SU-DHL-6 (cell line): ENCODE measurements at regions not wholly inside any gene's neighbourhood (a gene's known extent, or its start where the extent isn't known, plus 50 kb on each side); places are given as distances from the start of the nearest gene placed in this dataset.

Experiments used
- H2AFZ ChIP-seq: fragments of 200-600 bp; sonication (generic); 2 replicates; pipeline ENCODE4 v1.6.1; 2014; ENCODE audit warnings: low read depth, mild to moderate bottlenecking, moderate library complexity, mixed read lengths, antibody characterized with exemption, low read length; ENCODE audit not compliant: severe bottlenecking
- H3F3A ChIP-seq: fragments of 200-600 bp; shearing (Covaris generic); 2 replicates; pipeline ENCODE4 v1.6.0; 2016; ENCODE audit warnings: antibody characterized with exemption, mild to moderate bottlenecking; ENCODE audit not compliant: insufficient read depth
- H3K27ac ChIP-seq: fragments of 200-600 bp; sonication (generic); 2 replicates; pipeline ENCODE4 v1.5.1; 2016; ENCODE audit warnings: low read depth, mild to moderate bottlenecking, low read length, moderate library complexity, mixed read lengths
- H3K27me3 ChIP-seq: fragments of 200-600 bp; sonication (generic), shearing (Covaris generic); 2 replicates; pipeline ENCODE4 v1.6.0; 2014; ENCODE audit warnings: mild to moderate bottlenecking, low read length
- H3K36me3 ChIP-seq: fragments of 200-600 bp; sonication (generic); 2 replicates; pipeline ENCODE4 v1.6.1; 2014; ENCODE audit warnings: mild to moderate bottlenecking, low read length, mixed read lengths
- H3K4me2 ChIP-seq: fragments of 300-600, 200-600 bp; shearing (Covaris generic), sonication (generic); 2 replicates; pipeline ENCODE4 v1.6.0; 2014; ENCODE audit warnings: low read length, low read depth, mild to moderate bottlenecking; ENCODE audit not compliant: poor library complexity, severe bottlenecking
- H3K4me3 ChIP-seq: fragments of 200-600 bp; sonication (generic); 2 replicates; pipeline ENCODE4 v1.5.1; 2014; ENCODE audit warnings: antibody characterized with exemption, low read length, mild to moderate bottlenecking, mixed read lengths; ENCODE audit not compliant: insufficient read depth, poor library complexity, severe bottlenecking
- H3K79me2 ChIP-seq: fragments of 200-600 bp; sonication (generic); 2 replicates; pipeline ENCODE4 v1.6.1; 2014; ENCODE audit warnings: mild to moderate bottlenecking, low read length, moderate library complexity; ENCODE audit not compliant: insufficient read depth
- H3K9ac ChIP-seq: fragments of 200-600 bp; sonication (generic); 2 replicates; pipeline ENCODE4 v1.7.0; 2014; ENCODE audit warnings: mild to moderate bottlenecking, low read length
- H3K9me2 ChIP-seq: fragments of 200-600 bp; sonication (generic); replicated peaks from 2 replicates; pipeline ENCODE4 v1.6.1; 2014; ENCODE audit warnings: low read length; ENCODE audit not compliant: insufficient read depth
- H3K9me3 ChIP-seq: fragments of 200-600 bp; sonication (generic); 2 replicates; pipeline ENCODE4 v1.6.1; 2014; ENCODE audit warnings: low read length, mixed read lengths; ENCODE audit not compliant: insufficient read depth
- H4K20me1 ChIP-seq: fragments of 200-600 bp; sonication (generic); 2 replicates; pipeline ENCODE4 v1.6.1; 2014; ENCODE audit warnings: low read depth, mild to moderate bottlenecking, antibody characterized with exemption, low read length, moderate library complexity, mixed read lengths
- EZH2phosphoT487 ChIP-seq: fragments of 200-600 bp; sonication (generic), shearing (Covaris generic); conservative IDR thresholded peaks from 2 replicates; pipeline ENCODE4 v1.6.1; 2018; ENCODE audit warnings: mild to moderate bottlenecking, antibody characterized with exemption, low read length, moderate library complexity, mixed read lengths
- TF ChIP-seq, protein P1 (sequence below): fragments of 200-600 bp; sonication (generic); IDR thresholded peaks from one replicate; pipeline ENCODE4 v1.5.1; 2017; ENCODE audit warnings: antibody characterized with exemption, mild to moderate bottlenecking, low read length, moderate library complexity; ENCODE audit not compliant: insufficient read depth, poor library complexity, severe bottlenecking

DNA sequence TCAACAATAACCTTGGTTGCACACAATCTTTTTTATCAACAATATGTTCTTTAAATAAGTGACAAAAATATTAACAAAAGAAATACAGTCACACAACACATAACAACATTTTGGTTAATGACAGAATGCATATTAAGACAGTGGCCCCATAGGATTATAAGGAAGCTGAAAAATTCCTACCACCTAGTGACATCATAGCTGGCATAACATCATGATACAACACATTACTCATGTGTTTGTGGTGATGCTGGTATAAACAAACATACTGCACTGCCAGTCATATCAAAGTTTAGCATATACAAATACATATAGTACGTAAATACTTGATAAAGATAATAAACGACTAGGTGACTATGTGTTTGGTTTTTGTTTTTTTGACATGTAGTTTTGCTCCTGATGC, 344.8 kb upstream of the POU5F2 start:
- H3K9ac ChIP-seq, result no peak overlapping the region
- no peak overlapping the region for H2AFZ ChIP-seq
- no peaks in the 10 kb centered on the region for H3F3A ChIP-seq
- H3K4me3 ChIP-seq, result no peak overlapping the region
- no peak overlapping the region for H3K4me2 ChIP-seq
- H3K36me3 ChIP-seq, result no peaks in the 10 kb centered on the region
- no peaks in the 10 kb centered on the region for H3K27me3 ChIP-seq
- H3K9me2 ChIP-seq, result no peaks in the 10 kb centered on the region
- H3K27ac ChIP-seq, result no peak overlapping the region
- peaks cover 41% of the 10 kb centered on the region for H3K79me2 ChIP-seq
- no peaks in the 10 kb centered on the region for H4K20me1 ChIP-seq
- no peak for TF ChIP-seq EZH2phosphoT487
- TF ChIP-seq, protein P1, sequence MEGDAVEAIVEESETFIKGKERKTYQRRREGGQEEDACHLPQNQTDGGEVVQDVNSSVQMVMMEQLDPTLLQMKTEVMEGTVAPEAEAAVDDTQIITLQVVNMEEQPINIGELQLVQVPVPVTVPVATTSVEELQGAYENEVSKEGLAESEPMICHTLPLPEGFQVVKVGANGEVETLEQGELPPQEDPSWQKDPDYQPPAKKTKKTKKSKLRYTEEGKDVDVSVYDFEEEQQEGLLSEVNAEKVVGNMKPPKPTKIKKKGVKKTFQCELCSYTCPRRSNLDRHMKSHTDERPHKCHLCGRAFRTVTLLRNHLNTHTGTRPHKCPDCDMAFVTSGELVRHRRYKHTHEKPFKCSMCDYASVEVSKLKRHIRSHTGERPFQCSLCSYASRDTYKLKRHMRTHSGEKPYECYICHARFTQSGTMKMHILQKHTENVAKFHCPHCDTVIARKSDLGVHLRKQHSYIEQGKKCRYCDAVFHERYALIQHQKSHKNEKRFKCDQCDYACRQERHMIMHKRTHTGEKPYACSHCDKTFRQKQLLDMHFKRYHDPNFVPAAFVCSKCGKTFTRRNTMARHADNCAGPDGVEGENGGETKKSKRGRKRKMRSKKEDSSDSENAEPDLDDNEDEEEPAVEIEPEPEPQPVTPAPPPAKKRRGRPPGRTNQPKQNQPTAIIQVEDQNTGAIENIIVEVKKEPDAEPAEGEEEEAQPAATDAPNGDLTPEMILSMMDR, result no peak
- H3K9me3 ChIP-seq, result no peaks in the 10 kb centered on the region

DNA sequence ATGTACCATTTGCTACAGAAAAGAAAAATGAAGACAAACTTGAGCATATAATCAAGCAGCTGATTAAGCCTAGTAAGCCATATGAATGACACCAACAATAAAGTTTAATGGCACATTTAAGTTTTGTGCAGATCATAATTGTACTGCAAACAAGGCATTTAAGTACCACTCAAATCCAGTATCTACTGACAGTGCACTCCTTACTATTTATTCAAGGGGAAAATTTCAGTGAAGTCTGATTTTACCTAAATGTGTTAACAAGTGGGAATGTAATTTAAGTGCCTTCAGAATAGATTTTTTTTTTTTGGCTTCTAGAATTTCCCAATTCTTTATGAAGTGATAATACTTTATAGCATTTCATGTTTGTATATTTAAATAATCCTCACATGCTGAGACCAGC, 341.0 kb upstream of the POU5F2 start:
- Histone ChIP-seq H3K4me2 (no peak overlapping the region), H2AFZ (no peak overlapping the region), H3K27me3 (no peaks in the 10 kb centered on the region), H3F3A (no peaks in the 10 kb centered on the region), H3K9me2 (no peaks in the 10 kb centered on the region), H3K9me3 (no peaks in the 10 kb centered on the region), H3K27ac (no peak overlapping the region), H3K4me3 (no peak overlapping the region), H3K9ac (no peak overlapping the region), H3K36me3 (no peaks in the 10 kb centered on the region), H4K20me1 (no peaks in the 10 kb centered on the region), H3K79me2 (peaks cover 51% of the 10 kb centered on the region)
- TF ChIP-seq EZH2phosphoT487, result no peak
- TF ChIP-seq, protein P1, result no peak

DNA sequence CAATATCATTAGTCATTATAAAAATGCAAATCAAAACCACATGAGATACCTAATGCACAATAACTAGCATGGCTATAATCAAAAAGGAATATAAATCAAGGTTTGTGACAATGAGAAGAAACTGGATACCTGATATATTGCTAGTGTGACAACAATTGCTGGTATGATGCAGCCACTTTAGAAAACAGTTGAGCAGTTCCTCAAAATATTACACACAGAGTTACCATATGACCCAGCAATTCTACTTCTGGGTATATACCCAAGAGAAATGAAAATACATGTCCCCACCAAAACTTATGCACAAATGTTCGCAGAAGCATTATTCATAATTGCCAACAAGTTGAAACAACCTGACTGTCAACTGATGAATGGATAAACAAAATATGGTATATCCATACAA, 339.7 kb upstream of the POU5F2 start:
- no peak overlapping the region for H3K27ac ChIP-seq
- no peak overlapping the region for H3K4me3 ChIP-seq
- H4K20me1 ChIP-seq, result no peaks in the 10 kb centered on the region
- H3K27me3 ChIP-seq, result no peaks in the 10 kb centered on the region
- H3K79me2 ChIP-seq, result peaks cover 48% of the 10 kb centered on the region
- no peaks in the 10 kb centered on the region for H3K36me3 ChIP-seq
- no peak overlapping the region for H2AFZ ChIP-seq
- TF ChIP-seq, protein P1, result no peak
- TF ChIP-seq EZH2phosphoT487, result no peak
- H3K9ac ChIP-seq, result no peak overlapping the region
- no peak overlapping the region for H3K4me2 ChIP-seq
- H3F3A ChIP-seq, result no peaks in the 10 kb centered on the region
- no peaks in the 10 kb centered on the region for H3K9me2 ChIP-seq
- H3K9me3 ChIP-seq, result no peaks in the 10 kb centered on the region

DNA sequence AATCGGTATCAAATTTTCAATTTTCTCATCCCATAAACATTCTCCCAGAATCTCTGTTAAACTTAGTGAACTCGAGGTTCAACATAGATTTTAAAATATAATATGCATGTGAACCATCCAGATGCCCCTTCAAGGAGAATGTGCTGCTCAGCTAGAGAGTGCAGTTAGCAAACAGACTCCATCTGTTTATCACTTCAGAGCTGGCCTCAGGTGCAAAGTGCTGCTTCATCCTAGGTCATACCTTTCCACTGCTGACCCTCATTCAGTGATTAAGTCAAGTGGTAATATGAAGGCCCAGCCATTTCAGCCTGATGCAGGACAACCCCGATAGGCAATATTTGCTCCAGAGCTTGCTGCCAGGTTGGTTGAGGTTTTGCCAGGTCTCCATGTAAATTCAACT, 339.0 kb upstream of the POU5F2 start:
- Histone ChIP-seq H2AFZ (no peak overlapping the region), H4K20me1 (no peaks in the 10 kb centered on the region), H3K36me3 (no peaks in the 10 kb centered on the region), H3K4me3 (no peak overlapping the region), H3K27me3 (no peaks in the 10 kb centered on the region), H3K9ac (no peak overlapping the region), H3K27ac (no peak overlapping the region), H3K9me2 (no peaks in the 10 kb centered on the region), H3F3A (no peaks in the 10 kb centered on the region), H3K4me2 (no peak overlapping the region), H3K79me2 (peaks cover 51% of the 10 kb centered on the region), H3K9me3 (no peaks in the 10 kb centered on the region)
- TF ChIP-seq EZH2phosphoT487, result no peak
- TF ChIP-seq, protein P1, result no peak
